ENCODE measurements at regions not wholly inside any gene's neighbourhood (a gene's known extent, or its start where the extent isn't known, plus 50 kb on each side); places are given as distances from the start of the nearest gene placed in this dataset.

DNA sequence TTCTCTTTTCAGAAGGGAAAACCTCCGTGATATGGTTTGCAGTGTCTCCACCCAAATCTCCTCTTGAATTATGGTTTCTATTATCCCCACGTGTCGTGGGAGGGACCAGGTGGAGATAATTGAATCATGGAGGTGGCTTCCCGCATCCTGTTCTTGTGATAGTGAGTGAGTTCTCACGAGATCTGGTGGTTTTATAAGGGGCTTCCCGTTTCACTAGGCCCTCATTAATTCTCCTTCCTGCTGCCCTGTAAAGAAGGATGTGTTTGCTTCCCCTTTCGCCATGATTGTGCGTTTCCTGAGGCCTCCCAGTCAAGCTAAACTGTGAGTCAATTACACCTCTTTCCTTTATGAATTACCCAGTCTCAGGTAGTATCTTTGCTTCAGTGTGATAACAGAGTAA, 692.7 kb upstream of the GRM7 start:
- TF ChIP-seq POLR2A (IDR thresholded peaks at IDR 0.05) (no peak), POLR2AphosphoS5 (IDR thresholded peaks at IDR 0.05) (no peak)
- TF ChIP-seq, protein P1, sequence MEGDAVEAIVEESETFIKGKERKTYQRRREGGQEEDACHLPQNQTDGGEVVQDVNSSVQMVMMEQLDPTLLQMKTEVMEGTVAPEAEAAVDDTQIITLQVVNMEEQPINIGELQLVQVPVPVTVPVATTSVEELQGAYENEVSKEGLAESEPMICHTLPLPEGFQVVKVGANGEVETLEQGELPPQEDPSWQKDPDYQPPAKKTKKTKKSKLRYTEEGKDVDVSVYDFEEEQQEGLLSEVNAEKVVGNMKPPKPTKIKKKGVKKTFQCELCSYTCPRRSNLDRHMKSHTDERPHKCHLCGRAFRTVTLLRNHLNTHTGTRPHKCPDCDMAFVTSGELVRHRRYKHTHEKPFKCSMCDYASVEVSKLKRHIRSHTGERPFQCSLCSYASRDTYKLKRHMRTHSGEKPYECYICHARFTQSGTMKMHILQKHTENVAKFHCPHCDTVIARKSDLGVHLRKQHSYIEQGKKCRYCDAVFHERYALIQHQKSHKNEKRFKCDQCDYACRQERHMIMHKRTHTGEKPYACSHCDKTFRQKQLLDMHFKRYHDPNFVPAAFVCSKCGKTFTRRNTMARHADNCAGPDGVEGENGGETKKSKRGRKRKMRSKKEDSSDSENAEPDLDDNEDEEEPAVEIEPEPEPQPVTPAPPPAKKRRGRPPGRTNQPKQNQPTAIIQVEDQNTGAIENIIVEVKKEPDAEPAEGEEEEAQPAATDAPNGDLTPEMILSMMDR (IDR thresholded peaks at IDR 0.05): no peak

Measured in prostate gland (tissue), 2 donors.